SK-MEL-5 (cell line): ENCODE measurements at regions not wholly inside any gene's neighbourhood (a gene's known extent, or its start where the extent isn't known, plus 50 kb on each side); places are given as distances from the start of the nearest gene placed in this dataset.
"Not testable (repeated sequence)": the region's sequence is repeated elsewhere in the genome, so short reads cannot be mapped to it uniquely, and the experiment has no call there.

ENCODE experiments used
- DNase-seq: peaks from one replicate; pipeline ENCODE4 v3.0.0-alpha.2; 2016; ENCODE audit warnings: low read depth, low spot score
- in situ Hi-C: cut with HindIII; loops from 2 replicates; pipeline ENCODE4 v1.10.0; 2016; ENCODE audit warnings: low sequenced_read_pairs, high pct_unique_total_duplicates, low pct_unique_long_range_greater_than_20kb

DNA sequence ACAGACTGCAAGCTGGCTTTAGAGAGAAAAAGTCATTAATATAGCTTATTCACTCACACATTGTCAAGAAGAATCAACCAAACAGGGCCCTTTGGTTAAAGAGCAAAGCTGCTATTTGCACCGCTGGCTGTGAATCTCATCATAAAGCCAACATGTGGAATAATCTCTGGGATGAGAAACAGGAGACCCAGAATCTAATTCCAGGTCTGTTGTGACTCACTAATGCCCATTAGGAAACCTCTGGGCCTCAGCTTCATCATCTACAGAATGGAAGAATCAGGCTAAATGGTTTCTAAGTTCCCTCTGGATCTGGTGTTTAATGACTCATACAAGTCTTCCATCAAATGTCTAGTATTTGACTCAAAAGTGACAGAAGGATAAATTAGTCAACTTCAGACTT, 591.7 kb upstream of the DDX18 start:
- DNase-seq, result no peak
- in situ Hi-C loops, result no loop called here

DNA sequence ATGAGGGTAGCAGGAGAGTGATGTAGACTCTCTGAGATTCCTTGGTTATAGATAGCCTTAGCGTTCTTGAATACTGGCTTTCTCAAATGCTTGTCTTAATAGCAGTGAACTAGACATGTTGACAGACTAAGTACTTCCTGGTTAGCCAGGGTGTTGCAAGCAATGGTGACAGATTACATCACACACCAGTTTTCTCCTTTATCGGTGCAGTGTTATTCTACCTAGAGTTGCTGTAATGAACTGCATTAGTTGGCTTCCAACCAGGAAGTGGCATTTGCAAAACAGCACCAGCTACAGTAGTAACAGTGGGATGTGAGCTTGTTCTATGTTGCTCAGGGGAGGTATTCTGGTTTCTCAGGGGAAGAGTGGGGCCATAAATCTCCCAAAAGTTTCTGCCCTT, 582.2 kb upstream of the DDX18 start:
- in situ Hi-C loops, result no loop called here
- no peak for DNase-seq

DNA sequence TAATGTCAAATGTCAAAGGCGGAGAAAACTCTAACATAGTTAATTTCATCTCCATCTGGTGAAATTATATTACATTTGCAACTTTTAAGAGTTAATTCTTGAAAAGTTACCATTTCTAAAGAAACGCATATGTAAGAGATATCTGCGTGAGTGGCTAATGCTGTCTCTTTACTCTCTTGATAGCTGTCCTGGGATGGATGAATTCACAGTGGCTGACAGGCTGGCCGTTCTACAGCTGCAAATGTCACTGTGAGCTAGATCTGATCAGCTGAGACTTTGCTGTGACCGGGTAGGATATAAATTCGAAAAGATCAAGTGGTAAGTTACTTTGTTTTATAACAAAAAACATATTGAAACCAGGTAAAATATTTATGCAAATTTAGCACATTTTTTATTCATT, 557.1 kb upstream of the DDX18 start:
- in situ Hi-C loops, result no loop called here
- DNase-seq, result no peak

DNA sequence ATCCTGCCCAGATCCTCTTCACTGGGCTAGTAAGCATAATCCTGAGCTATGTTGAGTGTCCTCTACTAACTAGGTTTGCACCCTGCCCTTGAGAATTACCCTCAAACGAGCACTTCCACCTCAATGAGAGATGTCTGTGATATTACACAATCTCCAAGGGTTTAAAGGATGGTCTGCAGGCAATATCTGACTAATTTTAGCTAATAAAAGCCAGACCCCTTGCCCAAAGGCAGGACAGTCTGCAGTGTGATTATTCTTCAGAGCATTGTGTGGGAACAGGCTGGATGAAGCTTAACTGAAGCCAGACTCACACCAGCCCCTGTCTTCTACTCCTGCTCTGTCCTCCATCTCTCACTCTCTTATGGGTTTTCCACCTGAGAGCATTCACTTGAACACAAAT, 544.9 kb upstream of the DDX18 start:
- DNase-seq, result no peak
- in situ Hi-C loops, result no loop called here

DNA sequence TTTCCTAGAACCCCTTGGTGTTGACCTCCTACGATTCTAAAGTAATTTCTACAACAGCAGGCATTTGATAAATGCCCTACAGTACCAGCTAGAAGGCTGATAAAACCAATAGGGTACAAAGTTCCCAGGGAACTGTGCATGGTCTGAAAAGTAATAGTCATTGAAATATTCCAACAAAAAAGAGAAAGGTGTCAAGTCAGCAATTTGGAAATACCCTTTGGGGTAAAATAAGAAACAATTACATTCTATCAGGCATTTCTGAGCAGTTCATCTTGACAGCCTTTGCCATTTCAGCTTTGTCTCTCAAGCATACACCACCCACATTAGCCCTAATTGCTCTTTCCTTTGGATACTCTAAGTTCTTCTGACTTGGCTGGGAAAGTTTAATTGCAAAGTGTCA, 542.9 kb upstream of the DDX18 start:
- in situ Hi-C loops, result no loop called here
- no peak for DNase-seq

DNA sequence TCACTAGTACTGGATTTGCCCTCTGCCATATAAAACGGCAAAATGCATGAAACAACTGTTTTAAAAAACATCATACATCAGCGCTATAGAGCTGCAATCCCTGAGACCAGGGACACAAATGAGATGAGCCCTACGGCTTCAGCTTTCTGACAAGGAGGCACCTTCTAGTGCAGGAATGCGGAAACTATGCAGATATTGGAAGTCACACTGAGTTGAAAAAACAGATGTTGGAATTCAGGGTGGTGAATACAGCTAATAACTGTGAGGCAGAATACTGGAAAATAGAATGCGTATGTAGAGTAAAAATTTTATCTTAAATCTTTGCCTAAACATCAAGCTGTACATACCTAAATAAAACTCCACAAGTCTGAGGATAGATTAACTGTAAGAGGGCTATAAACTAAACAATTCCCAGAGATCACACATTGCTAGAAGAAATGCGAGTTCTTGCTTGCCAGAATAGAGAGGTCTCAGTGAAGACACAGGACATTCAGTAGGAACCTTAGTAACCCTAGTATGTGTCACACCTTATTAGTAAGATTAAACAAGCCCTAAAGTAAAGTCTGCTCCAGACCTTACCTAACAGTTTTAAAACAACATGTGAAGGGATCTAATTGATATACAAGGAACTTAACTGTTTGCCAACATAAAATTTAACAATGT, 541.4 kb upstream of the DDX18 start:
- in situ Hi-C loops, result no loop called here
- DNase-seq, result no peak

DNA sequence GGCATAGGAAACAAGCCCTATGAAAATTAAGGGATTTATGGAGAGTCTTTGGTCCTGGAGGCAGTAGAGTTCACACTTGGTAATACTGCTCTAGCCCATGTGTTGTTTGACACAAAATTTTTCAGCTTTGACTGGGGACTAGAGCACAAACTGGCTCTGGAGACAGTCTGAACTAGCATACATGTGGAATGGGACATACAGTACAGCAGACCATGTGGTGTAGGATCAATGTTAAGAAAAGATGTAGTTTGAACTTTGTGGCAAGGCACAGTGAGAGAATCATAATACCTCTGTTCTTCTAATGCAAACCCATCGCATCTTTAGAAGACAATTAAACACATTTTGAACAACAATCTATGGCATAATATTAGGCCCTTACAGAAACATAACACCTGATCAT, 521.5 kb upstream of the DDX18 start:
- in situ Hi-C loops, result no loop called here
- no peak for DNase-seq

DNA sequence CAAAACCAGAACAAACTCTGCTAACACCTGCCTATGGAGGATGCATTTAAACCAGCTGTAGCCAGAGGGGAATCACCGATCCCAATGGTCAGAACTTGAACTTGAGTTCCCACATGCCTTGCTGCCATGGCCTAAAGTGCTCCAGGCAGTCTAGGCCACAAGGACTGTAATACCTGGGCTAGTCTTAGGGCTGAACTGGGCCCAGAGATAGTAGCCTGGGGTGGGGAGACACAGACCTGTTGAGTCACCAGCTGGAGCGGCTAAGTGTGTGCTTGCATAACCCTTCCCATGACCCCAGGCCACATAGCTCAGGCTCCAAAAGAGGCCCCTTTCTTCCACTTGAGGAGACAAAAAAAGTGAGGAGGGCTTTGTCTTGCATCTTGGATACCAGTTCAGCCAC, 515.0 kb upstream of the DDX18 start:
- in situ Hi-C loops, result no loop called here
- DNase-seq, result no peak

DNA sequence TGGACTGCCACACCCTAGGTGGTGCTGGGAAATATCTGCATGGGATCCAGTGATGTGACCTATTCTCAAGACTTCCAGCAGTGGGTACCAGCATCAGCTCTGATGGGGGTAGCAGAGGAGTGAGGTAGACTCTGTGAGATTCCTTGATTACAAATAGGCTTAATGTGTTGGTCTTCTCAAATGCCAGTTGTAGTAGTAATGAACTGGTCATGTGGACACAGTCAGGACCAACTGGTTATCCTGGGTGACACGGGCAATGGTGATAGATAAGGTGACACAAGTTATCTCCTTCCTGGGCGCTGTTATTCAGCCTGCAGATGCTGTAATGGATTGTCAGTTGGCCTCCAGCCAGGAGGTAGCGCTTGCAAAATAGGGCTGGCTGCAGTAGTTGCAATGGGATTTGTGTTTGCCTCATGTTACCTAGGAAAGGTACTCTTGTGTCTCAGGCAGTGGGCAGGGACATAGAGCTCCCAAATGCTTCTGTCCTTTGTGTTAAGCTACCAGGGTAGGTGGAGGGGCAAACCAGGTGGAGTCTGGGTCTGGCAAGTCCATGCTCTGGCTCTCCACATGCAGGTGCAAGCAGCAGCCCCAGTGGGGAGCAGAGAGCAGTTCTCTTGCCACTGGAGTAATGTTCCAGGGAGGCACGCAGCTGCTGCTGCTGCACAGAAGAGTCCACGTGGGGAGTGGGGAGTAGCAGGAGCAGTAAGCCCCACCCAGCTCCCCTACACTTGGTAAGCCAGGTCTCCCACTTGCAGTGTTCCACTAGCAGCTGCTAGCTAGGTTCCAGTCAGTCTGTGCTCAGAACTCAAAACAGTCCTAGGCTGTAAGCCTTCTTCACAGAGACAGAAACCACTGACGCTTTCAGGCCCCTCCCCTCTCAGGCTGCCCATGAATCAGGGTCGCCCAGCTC, 505.4 kb upstream of the DDX18 start:
- in situ Hi-C loops, result no loop called here
- no peak for DNase-seq

DNA sequence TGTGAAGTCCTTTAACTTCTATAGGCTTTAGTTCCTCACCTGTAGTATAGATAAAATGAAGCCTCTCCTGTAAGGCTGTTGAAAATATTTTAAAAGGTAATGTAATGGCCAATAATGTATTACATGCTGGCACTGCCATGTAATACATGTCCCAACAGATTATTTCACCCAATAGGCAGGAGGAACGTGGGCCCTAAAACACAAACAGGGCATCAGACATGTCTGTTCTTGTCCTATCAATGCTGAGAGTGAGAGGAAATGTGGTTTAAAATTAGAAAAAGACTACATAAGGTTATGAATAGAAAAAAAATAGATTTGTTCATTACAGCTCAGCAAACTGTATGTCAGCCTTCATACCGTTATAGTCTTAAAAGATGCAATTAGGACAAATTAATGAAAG, 492.7 kb upstream of the DDX18 start:
- in situ Hi-C loops, result no loop called here
- no peak for DNase-seq

DNA sequence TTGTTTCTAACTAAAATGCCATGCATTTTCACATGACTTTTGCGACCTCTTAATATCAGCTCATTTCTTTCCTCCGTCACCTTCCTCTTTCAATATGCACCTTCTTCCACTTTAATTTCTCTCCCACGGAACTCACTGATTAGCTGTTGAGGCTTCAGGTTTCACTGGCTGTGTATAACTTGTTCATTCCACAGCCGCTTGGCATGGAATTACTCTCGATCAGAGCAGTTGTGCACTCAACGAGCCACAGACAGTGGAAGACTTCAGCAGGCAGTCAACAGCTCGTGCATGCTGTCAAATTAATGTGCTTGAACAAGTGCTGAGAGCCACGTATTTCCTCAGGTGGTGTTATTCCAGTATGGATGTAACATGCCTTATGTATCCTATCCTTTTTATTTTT, 491.2 kb upstream of the DDX18 start:
- in situ Hi-C loops, result no loop called here
- no peak for DNase-seq

DNA sequence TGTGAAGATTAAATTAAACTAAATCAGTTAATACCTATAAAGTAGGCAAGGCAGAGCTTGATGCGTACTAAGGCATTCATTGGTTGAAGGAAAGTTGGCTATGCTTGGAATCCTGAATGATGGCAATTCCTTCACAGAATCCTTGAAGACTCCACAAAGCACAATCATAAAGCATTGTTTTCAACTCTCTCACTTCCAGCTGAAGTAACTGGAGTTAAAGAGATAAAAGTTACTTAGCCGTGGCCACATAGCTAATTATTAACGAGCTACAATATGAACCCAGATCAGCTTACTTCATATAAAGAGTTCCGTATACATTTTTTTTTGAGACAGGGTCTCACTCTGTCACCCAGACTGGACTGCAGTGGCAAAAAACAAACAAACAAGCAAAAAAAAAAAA, 483.9 kb upstream of the DDX18 start:
- in situ Hi-C loops, result no loop called here

DNA sequence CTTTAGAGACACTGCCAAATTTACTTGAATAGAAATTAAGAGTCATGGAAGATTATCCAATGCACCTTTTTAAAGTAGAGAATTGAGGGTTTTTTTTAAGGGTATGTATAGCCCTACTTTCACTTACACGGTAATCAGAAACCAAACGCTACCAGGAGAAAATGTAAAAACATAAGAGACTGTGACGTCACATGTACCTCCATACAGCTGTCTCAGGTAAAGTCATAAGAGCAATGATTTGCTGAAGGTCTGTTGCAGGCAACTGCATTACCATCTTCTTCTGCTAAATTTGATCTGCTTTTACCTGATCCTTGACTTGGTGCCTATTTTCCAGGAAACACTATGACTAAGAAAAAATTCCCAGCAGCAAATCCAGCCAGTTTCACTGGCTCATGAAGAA, 478.5 kb upstream of the DDX18 start:
- in situ Hi-C loops, result no loop called here
- DNase-seq, result no peak

More for the DNA sequence above, 483.9 kb upstream of the DDX18 start:
- DNase-seq, result no peak

DNA sequence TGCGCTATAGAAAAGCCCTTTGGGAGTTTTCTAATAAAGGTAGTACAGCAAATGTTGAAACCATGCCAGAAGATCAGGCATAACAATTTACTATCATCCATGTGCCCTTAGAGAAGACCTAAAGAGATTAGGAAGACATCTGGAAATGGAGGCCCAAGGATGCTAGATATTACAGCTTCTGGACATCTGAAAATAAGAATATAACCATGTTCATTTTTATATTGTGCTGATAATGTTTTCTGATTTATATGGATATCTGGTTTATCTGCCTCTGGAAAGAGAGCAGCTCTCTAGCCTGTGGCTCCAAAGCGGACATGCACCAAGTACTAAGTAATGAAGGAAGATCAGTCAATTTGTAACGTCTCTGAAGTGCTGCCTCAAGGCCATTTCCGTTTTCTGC, 478.0 kb upstream of the DDX18 start:
- no peak for DNase-seq
- in situ Hi-C loops, result no loop called here

DNA sequence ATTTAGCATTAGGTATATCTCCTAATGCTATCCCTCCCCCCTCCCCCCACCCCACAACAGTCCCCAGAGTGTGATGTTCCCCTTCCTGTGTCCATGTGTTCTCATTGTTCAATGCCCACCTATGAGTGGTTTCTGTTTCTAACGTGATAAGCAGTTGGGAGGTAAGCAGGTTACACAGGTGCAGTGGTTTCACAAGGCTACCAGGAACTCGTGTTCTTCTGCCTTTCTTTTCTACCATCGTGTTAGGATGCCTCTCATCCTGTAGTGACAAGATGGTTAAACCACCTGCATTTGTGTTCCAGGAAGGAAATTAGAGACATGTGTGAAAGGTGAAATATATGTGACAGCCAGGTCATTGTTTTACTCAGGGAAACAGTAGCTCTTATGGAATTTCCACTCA, 476.5 kb upstream of the DDX18 start:
- in situ Hi-C loops, DNase-seq: not testable (repeated sequence)

DNA sequence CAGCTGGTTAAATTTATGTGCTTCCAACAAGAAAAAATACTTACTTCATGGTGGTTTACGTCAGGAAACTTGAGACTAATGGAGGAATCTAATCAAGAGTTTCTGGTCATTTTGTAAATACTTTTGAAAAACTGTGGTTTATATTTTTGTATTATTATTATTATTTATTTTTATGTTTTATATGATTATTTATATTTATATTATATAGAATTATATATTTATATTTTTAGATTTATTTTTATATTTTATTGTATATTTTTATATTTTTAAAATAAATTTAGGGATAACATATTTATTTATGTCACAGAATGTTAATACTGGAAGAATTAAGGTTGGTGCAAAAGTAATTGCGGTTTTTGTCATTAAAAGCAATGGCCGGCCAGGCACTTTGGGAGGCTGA, 474.5 kb upstream of the DDX18 start:
- in situ Hi-C loops, result no loop called here
- DNase-seq, result no peak

DNA sequence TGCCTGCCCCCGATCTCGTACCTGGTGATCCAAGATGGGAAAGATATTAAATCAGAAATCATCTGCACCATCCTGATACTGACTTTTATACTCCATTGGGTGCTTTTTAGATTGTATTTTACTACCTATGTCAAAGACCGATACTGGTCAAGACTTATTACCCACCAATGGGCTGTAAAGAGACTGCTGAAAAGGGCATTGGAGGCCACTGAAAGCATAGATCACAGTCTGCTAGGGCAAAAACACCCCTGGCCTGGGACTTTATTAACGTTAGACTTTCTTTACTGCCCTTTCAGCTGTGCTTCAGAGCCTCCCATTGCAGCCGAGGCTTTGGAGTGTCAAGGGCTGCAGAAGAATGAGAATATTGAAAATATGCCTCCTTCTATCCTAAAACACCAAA, 472.8 kb upstream of the DDX18 start:
- no peak for DNase-seq
- in situ Hi-C loops, result no loop called here

DNA sequence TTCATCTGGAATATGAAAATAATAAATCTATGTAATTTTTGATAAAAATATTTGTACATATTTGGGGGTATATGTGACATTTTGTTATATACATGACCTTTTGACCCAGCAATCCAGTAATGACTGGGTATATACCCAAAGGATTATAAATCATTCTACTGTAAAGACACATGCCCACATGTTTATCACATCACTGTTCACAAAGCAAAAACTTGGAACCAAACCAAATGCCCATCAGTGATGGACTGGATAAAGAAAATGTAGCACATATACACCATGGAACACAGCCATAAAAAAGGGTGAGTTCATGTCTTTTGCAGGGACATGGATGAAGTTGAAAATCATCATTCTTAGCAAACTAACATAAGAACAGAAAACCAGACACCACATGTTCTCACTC, 472.1 kb upstream of the DDX18 start:
- DNase-seq, result no peak
- in situ Hi-C loops, result no loop called here

DNA sequence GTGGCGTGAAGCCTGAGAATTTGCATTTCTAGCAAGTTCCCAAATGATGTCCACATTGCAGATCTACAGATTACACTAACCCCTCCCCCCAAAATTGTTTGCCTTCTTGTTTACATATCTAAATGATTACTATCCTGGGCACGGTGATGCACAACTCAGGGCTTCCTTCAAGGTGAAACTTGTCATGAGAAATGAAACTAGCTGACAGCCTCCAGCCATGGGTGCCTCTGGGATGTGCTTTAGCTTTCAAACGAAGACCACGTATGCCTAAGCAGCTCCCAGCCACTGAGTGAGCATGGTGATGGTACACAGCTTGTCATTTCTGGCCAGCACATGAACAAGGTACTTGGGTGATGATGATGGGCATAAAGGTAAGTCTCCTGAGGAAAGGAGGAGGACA, 464.8 kb upstream of the DDX18 start:
- in situ Hi-C loops, result no loop called here
- DNase-seq, result no peak
